GM23248 (cell line): ENCODE measurements at regions not wholly inside any gene's neighbourhood (a gene's known extent, or its start where the extent isn't known, plus 50 kb on each side); places are given as distances from the start of the nearest gene placed in this dataset.

Experiments
- DNase-seq: peaks from one replicate; pipeline ENCODE4 v3.0.0-alpha.2; 2015
- H2AFZ ChIP-seq: fragments of 200-600 bp; sonication (generic); 2 replicates; pipeline ENCODE4 v1.6.1; 2016; ENCODE audit warnings: antibody characterized with exemption
- H3F3A ChIP-seq: fragments of 200-600 bp; sonication (generic); 2 replicates; pipeline ENCODE4 v1.6.1; 2016; ENCODE audit warnings: mild to moderate bottlenecking, antibody characterized with exemption, mixed run types; ENCODE audit not compliant: insufficient read depth
- H3K27ac ChIP-seq: fragments of 200-600 bp; sonication (generic); 2 replicates; pipeline ENCODE4 v1.5.1; 2016; ENCODE audit warnings: mild to moderate bottlenecking
- H3K27me3 ChIP-seq: fragments of 200-600 bp; sonication (generic); replicated peaks from 2 replicates; pipeline ENCODE4 v1.6.1; 2016; ENCODE audit warnings: mild to moderate bottlenecking; ENCODE audit not compliant: insufficient read depth
- H3K36me3 ChIP-seq: fragments of 200-600 bp; sonication (generic); 2 replicates; pipeline ENCODE4 v1.6.1; 2016; ENCODE audit warnings: low read depth, mild to moderate bottlenecking
- H3K4me1 ChIP-seq: fragments of 200-600 bp; sonication (generic); 2 replicates; pipeline ENCODE4 v1.6.1; 2016; ENCODE audit warnings: mild to moderate bottlenecking; ENCODE audit not compliant: insufficient read depth
- H3K4me2 ChIP-seq: fragments of 200-600 bp; sonication (generic); one replicate; pipeline ENCODE4 v1.6.1; 2016; ENCODE audit warnings: mild to moderate bottlenecking; ENCODE audit not compliant: unreplicated experiment
- H3K4me3 ChIP-seq: fragments of 200-600 bp; sonication (generic); 2 replicates; pipeline ENCODE4 v1.5.1; 2016; ENCODE audit warnings: mild to moderate bottlenecking
- H3K79me2 ChIP-seq: fragments of 200-600 bp; sonication (generic); 2 replicates; pipeline ENCODE4 v1.6.1; 2016; ENCODE audit warnings: mild to moderate bottlenecking; ENCODE audit not compliant: insufficient read depth
- H3K9ac ChIP-seq: fragments of 200-600 bp; sonication (generic); 2 replicates; pipeline ENCODE4 v1.6.1; 2016; ENCODE audit warnings: mild to moderate bottlenecking
- H3K9me2 ChIP-seq: fragments of 200-600 bp; sonication (generic); 2 replicates; pipeline ENCODE4 v1.6.1; 2016; ENCODE audit warnings: mixed run types, mild to moderate bottlenecking, moderate library complexity; ENCODE audit not compliant: insufficient read depth
- H3K9me3 ChIP-seq: fragments of 200-600 bp; sonication (generic); one replicate; pipeline ENCODE4 v1.6.1; 2017; ENCODE audit warnings: low read depth
- H4K20me1 ChIP-seq: fragments of 200-600 bp; sonication (generic); 2 replicates; pipeline ENCODE4 v1.6.0; 2016; ENCODE audit not compliant: insufficient read depth
- EZH2 ChIP-seq: fragments of 200-600 bp; sonication (generic); IDR thresholded peaks from 2 replicates; pipeline ENCODE4 v1.6.1; 2018; ENCODE audit warnings: antibody characterized with exemption, mild to moderate bottlenecking; ENCODE audit not compliant: insufficient read depth, poor library complexity, severe bottlenecking
- EZH2phosphoT487 ChIP-seq: fragments of 200-600 bp; sonication (generic); IDR thresholded peaks from 2 replicates; pipeline ENCODE4 v1.6.1; 2018; ENCODE audit warnings: antibody characterized with exemption, moderate library complexity, mild to moderate bottlenecking, low read depth; ENCODE audit not compliant: insufficient read depth
- WGBS, 2 experiments: methylation state at CpG; one replicate each; pipeline ENCODE4 v1.1.6; 2015 to 2017; ENCODE audit warnings: low lambda C conversion rate in 2 of 2, low coverage in 1 of 2; ENCODE audit errors: missing lambda C conversion rate in 2 of 2; 5-methylcytosine and 5-hydroxymethylcytosine counted together
- in situ Hi-C: fragments of 300-500 bp; cut with MboI; formaldehyde crosslinking; loops from 2 replicates; pipeline ENCODE4 v1.15.0; 2020

DNA sequence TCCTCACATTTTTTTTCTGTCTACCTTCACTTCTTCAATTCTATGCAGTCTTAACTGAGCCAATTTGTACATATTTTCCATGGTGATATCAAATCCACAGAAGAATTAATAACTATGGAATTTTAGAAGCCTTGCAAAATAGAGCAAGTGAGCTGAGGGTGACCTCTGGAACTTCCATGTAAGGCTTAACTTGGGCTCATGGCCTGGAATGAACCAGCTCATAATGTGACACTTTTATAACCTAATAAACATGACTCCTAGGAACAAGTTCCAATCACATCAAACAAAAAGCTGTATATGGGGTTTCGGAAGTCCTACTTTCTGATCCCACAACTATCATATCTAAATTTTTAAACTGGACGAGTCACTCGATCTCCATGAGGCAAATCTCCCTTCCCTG is 232.4 kb downstream of the FOXA2 start:
- H3K4me3 ChIP-seq, result no peak overlapping the region
- H3F3A ChIP-seq, result no peaks in the 10 kb centered on the region
- DNase-seq, result no peak
- no peaks in the 10 kb centered on the region for H3K9me3 ChIP-seq
- no peak overlapping the region for H3K27ac ChIP-seq
- peaks cover 21% of the 10 kb centered on the region for H3K27me3 ChIP-seq
- TF ChIP-seq EZH2 (no peak), EZH2phosphoT487 (no peak)
- no peaks in the 10 kb centered on the region for H3K4me1 ChIP-seq
- no peaks in the 10 kb centered on the region for H3K36me3 ChIP-seq
- no peaks in the 10 kb centered on the region for H3K9me2 ChIP-seq
- no peak overlapping the region for H3K4me2 ChIP-seq
- WGBS, 2 experiments, result 43 to 44% methylated on average over 3 of the region's 3 CpGs
- no peak overlapping the region for H3K9ac ChIP-seq
- no peaks in the 10 kb centered on the region for H4K20me1 ChIP-seq
- no peak overlapping the region for H2AFZ ChIP-seq
- in situ Hi-C loops, result no loop called here
- no peaks in the 10 kb centered on the region for H3K79me2 ChIP-seq

DNA sequence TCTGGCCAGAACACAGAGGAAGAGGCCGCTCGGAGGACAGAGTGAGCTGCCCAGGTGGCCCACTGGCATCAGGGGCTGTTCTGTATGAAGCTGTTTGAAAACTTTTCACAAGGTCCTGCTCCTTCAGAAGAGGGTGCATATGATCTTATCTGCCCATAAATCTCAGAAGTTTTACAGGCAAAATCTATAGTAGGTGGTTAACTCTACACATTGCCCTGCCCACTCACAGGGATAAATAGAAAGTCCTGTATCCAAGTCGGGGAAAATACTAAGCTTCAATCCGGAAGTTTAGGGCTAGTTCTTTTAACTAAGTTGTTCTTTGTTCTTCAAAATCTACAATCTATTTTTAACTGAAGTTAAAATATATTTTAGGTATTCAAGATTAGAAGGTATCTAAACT is 233.7 kb downstream of the FOXA2 start:
- no peak overlapping the region for H3K27ac ChIP-seq
- no peaks in the 10 kb centered on the region for H3K9me2 ChIP-seq
- H3K9ac ChIP-seq, result no peak overlapping the region
- no peaks in the 10 kb centered on the region for H3F3A ChIP-seq
- H3K4me1 ChIP-seq, result no peaks in the 10 kb centered on the region
- WGBS, 2 experiments, result 34 to 36% methylated on average over 4 of the region's 4 CpGs
- H2AFZ ChIP-seq, result no peak overlapping the region
- TF ChIP-seq EZH2 (no peak), EZH2phosphoT487 (no peak)
- peaks cover 33% of the 10 kb centered on the region for H3K27me3 ChIP-seq
- no peak for DNase-seq
- no peak overlapping the region for H3K4me3 ChIP-seq
- H3K4me2 ChIP-seq, result no peak overlapping the region
- no peaks in the 10 kb centered on the region for H4K20me1 ChIP-seq
- no peaks in the 10 kb centered on the region for H3K36me3 ChIP-seq
- in situ Hi-C loops, result no loop called here
- H3K9me3 ChIP-seq, result no peaks in the 10 kb centered on the region
- no peaks in the 10 kb centered on the region for H3K79me2 ChIP-seq

DNA sequence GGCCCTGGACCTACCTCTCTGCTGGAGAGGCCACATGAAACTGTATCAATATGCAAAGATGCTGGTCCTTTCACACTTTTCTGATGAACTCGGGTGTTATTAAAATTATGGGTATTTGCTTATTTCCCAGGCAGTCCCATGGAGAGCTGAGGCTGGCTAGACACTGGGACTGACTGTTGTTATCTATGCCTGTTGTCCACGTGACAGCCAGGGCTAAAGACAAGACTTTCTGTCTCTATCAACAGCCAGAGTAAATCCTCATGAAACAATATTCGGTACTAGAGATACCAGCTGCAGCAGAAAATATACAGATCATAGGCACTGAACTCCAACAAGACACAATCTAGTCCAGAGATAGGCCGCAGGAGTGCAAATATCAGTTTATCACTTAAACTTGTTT is 236.4 kb downstream of the FOXA2 start:
- WGBS, 2 experiments, result 32 to 35% methylated on average over 4 of the region's 4 CpGs
- H3K27ac ChIP-seq, result no peak overlapping the region
- no peaks in the 10 kb centered on the region for H3F3A ChIP-seq
- no peak for DNase-seq
- in situ Hi-C loops, result loop anchor here (25.0 kb wide), 2 partner anchors 614 to 989 kb away; no protein-coding TSS in a partner anchor
- no peaks in the 10 kb centered on the region for H3K9me2 ChIP-seq
- no peaks in the 10 kb centered on the region for H3K9me3 ChIP-seq
- no peaks in the 10 kb centered on the region for H3K79me2 ChIP-seq
- H3K27me3 ChIP-seq, result peaks cover 34% of the 10 kb centered on the region
- H2AFZ ChIP-seq, result no peak overlapping the region
- H3K4me3 ChIP-seq, result no peak overlapping the region
- TF ChIP-seq EZH2 (no peak), EZH2phosphoT487 (no peak)
- no peak overlapping the region for H3K9ac ChIP-seq
- H3K4me2 ChIP-seq, result no peak overlapping the region
- H4K20me1 ChIP-seq, result no peaks in the 10 kb centered on the region
- H3K36me3 ChIP-seq, result no peaks in the 10 kb centered on the region
- H3K4me1 ChIP-seq, result no peaks in the 10 kb centered on the region

DNA sequence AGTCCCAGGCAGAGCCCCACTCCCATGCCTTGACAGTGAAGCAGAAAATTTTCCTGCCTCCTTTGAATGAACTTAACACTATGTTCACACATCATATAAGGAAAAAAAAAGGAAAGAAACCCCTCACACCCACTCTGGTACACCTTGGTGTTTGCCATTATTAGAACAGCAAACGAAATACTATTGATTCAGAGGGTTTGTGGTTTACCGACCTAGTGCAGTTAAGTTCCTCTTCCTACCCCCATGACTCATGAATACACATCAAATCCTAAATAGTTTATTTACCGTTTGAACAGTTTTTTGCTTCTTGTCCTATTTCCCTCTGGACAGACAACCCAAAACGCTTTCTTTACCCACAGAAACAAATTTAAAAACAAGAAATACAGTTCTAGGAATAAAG is 237.7 kb downstream of the FOXA2 start:
- Histone ChIP-seq H2AFZ (no peak overlapping the region), H3K4me1 (no peaks in the 10 kb centered on the region), H3K79me2 (no peaks in the 10 kb centered on the region), H3F3A (no peaks in the 10 kb centered on the region), H3K36me3 (no peaks in the 10 kb centered on the region), H4K20me1 (no peaks in the 10 kb centered on the region), H3K4me3 (no peak overlapping the region), H3K9me3 (no peaks in the 10 kb centered on the region), H3K27ac (no peak overlapping the region), H3K27me3 (peaks cover 34% of the 10 kb centered on the region), H3K4me2 (no peak overlapping the region), H3K9me2 (no peaks in the 10 kb centered on the region), H3K9ac (no peak overlapping the region)
- in situ Hi-C loops, result loop anchor here (25.0 kb wide), 2 partner anchors 616 to 991 kb away; no protein-coding TSS in a partner anchor
- WGBS, 2 experiments, result 26 to 29% methylated on average over 4 of the region's 4 CpGs
- TF ChIP-seq EZH2 (no peak), EZH2phosphoT487 (no peak)
- no peak for DNase-seq

DNA sequence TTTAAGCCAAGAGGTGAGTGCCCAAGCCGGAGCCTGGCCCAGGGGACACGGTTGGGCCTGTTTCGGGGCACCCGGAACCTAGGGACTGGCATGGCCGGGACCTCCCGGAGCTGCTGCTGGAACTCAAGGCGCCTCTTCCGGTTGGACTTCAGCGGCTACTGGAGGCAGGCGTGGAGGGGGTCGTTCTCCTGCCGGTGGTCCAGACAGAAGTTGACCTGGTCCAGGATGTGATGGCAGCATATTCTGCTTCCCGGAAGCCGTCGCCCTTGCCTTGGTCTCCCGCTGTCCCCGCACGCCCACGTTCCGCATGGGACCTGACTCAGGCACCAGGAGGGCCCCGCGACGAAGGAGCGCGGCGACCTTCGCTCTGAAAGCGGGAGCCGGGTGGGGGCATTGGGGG is 240.8 kb downstream of the FOXA2 start:
- H3K36me3 ChIP-seq, result no peaks in the 10 kb centered on the region
- no peaks in the 10 kb centered on the region for H3K9me3 ChIP-seq
- no peak for TF ChIP-seq EZH2phosphoT487
- no peak for TF ChIP-seq EZH2
- no peak overlapping the region for H3K4me3 ChIP-seq
- H2AFZ ChIP-seq, result no peak overlapping the region
- no peaks in the 10 kb centered on the region for H3K4me1 ChIP-seq
- H4K20me1 ChIP-seq, result no peaks in the 10 kb centered on the region
- no peak overlapping the region for H3K27ac ChIP-seq
- no peak for DNase-seq
- 82 to 86% methylated on average over 24 to 29 of the region's 29 CpGs for WGBS, 2 experiments
- in situ Hi-C loops, result loop anchor here (25.0 kb wide), 2 partner anchors 619 to 994 kb away; no protein-coding TSS in a partner anchor
- no peak overlapping the region for H3K4me2 ChIP-seq
- H3K79me2 ChIP-seq, result no peaks in the 10 kb centered on the region
- H3K9ac ChIP-seq, result no peak overlapping the region
- peaks cover 19% of the 10 kb centered on the region; the same call in 1 of the 2 replicates for H3K27me3 ChIP-seq
- no peaks in the 10 kb centered on the region for H3F3A ChIP-seq
- H3K9me2 ChIP-seq, result no peaks in the 10 kb centered on the region
